Retinal pigment epithelial cell (primary cell): ENCODE measurements at regions not wholly inside any gene's neighbourhood (a gene's known extent, or its start where the extent isn't known, plus 50 kb on each side); places are given as distances from the start of the nearest gene placed in this dataset.

Experiments used
- DNase-seq: peaks from one replicate; pipeline ENCODE4 v3.0.0-alpha.2; 2010; ENCODE audit warnings: low read depth
- H3K4me3 ChIP-seq: 2 replicates; pipeline ENCODE4 v1.5.1; 2011; ENCODE audit warnings: mild to moderate bottlenecking, low read length, control low read depth, moderate library complexity
- CTCF ChIP-seq: conservative IDR thresholded peaks from 2 replicates; pipeline ENCODE4 v1.5.1; 2011; ENCODE audit warnings: low read depth, low read length, control low read depth, inconsistent platforms

- no peak overlapping the region for H3K4me3 ChIP-seq
- DNase-seq: no peak
- no peak for TF ChIP-seq CTCF
Measured at GRCh38 chr1:233732206-233732605, 118.3 kb downstream of the KCNK1 start.

GRCh38 chr1:233734456-233734855, 120.5 kb downstream of the KCNK1 start:
- TF ChIP-seq CTCF: no peak
- no peak for DNase-seq
- H3K4me3 ChIP-seq: no peak overlapping the region

- H3K4me3 ChIP-seq: no peak overlapping the region
- no peak for DNase-seq
- no peak for TF ChIP-seq CTCF
Measured at GRCh38 chr1:233735331-233735730, 121.4 kb downstream of the KCNK1 start.

- DNase-seq: no peak
- no peak for TF ChIP-seq CTCF
Measured at GRCh38 chr1:233735847-233736246, 121.9 kb downstream of the KCNK1 start.

GRCh38 chr1:233737341-233737740, 123.4 kb downstream of the KCNK1 start:
- TF ChIP-seq CTCF: no peak
- no peak for DNase-seq
- no peak overlapping the region for H3K4me3 ChIP-seq

More at GRCh38 chr1:233735847-233736246, 121.9 kb downstream of the KCNK1 start:
- no peak overlapping the region for H3K4me3 ChIP-seq

GRCh38 chr1:233738396-233738795, 124.5 kb downstream of the KCNK1 start:
- no peak overlapping the region for H3K4me3 ChIP-seq
- no peak for DNase-seq
- no peak for TF ChIP-seq CTCF

GRCh38 chr1:233738850-233739249, 124.9 kb downstream of the KCNK1 start:
- no peak for DNase-seq
- no peak for TF ChIP-seq CTCF
- H3K4me3 ChIP-seq: no peak overlapping the region
